SK-N-SH treated with all-trans-retinoic acid at 6 μM for 48 hours (cell line): ENCODE measurements at regions not wholly inside any gene's neighbourhood (a gene's known extent, or its start where the extent isn't known, plus 50 kb on each side); places are given as distances from the start of the nearest gene placed in this dataset.

Source experiments
- ATAC-seq: fragments of 200-7000 bp; cut with Tn5 transposase; 3 replicates; pipeline ENCODE4 v1.9.1; 2020; ENCODE audit warnings: mild to moderate bottlenecking, moderate library complexity
- ARNTL ChIP-seq: fragments of 450-650 bp; formaldehyde crosslinking; IDR thresholded peaks from 2 replicates; pipeline ENCODE4 v1.5.0; 2020; ENCODE audit warnings: low read depth, mild to moderate bottlenecking, moderate library complexity, borderline replicate concordance
- BACH2 ChIP-seq: fragments of 250-450 bp; sonication (Bioruptor Pico); IDR thresholded peaks from 2 replicates; pipeline ENCODE4 v1.9.0; 2021; ENCODE audit warnings: mild to moderate bottlenecking, borderline replicate concordance
- CREB5 ChIP-seq: fragments of 250-450 bp; sonication (Bioruptor Pico); IDR thresholded peaks from 2 replicates; pipeline ENCODE4 v1.5.1; 2020; ENCODE audit warnings: low read depth, mild to moderate bottlenecking, moderate library complexity
- CSDC2 ChIP-seq: fragments of 250-450 bp; sonication (Bioruptor Pico); IDR thresholded peaks from 2 replicates; pipeline ENCODE4 v1.5.0; 2020; ENCODE audit warnings: mild to moderate bottlenecking, moderate library complexity
- CSRNP3 ChIP-seq: fragments of 250-450 bp; sonication (Bioruptor Pico); IDR thresholded peaks from 2 replicates; pipeline ENCODE4 v1.5.1; 2021; ENCODE audit warnings: mild to moderate bottlenecking, moderate library complexity
- ESRRG ChIP-seq: fragments of 250-450 bp; sonication (Bioruptor Pico); IDR thresholded peaks from 2 replicates; pipeline ENCODE4 v1.6.1; 2021; ENCODE audit warnings: mild to moderate bottlenecking
- GLIS3 ChIP-seq: fragments of 250-450 bp; sonication (Bioruptor Pico); IDR thresholded peaks from 2 replicates; pipeline ENCODE4 v1.5.0; 2020; ENCODE audit warnings: mild to moderate bottlenecking, moderate library complexity
- ISL1 ChIP-seq: fragments of 250-450 bp; sonication (Bioruptor Pico); IDR thresholded peaks from 2 replicates; pipeline ENCODE4 v2.1.2; 2022; ENCODE audit warnings: mild to moderate bottlenecking, moderate library complexity
- OSR1 ChIP-seq: fragments of 250-450 bp; sonication (Bioruptor Pico); IDR thresholded peaks from 2 replicates; pipeline ENCODE4 v1.8.0; 2022; ENCODE audit warnings: moderate library complexity, mild to moderate bottlenecking, inconsistent platforms
- PATZ1 ChIP-seq: fragments of 250-450 bp; sonication (Bioruptor Pico); IDR thresholded peaks from 2 replicates; pipeline ENCODE4 v1.8.0; 2020; ENCODE audit warnings: mild to moderate bottlenecking, moderate library complexity, borderline replicate concordance
- PPARA ChIP-seq: fragments of 250-450 bp; sonication (Bioruptor Pico); IDR thresholded peaks from 2 replicates; pipeline ENCODE4 v1.5.0; 2020; ENCODE audit warnings: mild to moderate bottlenecking, borderline replicate concordance
- RARB ChIP-seq: fragments of 250-450 bp; sonication (Bioruptor Pico); IDR thresholded peaks from 2 replicates; pipeline ENCODE4 v1.8.0; 2021; ENCODE audit warnings: mild to moderate bottlenecking, moderate library complexity
- SNAI2 ChIP-seq: fragments of 250-450 bp; sonication (Bioruptor Pico); IDR thresholded peaks from 2 replicates; pipeline ENCODE4 v1.5.0; 2020; ENCODE audit warnings: mild to moderate bottlenecking, moderate library complexity
- TCF4 ChIP-seq: fragments of 250-450 bp; sonication (Bioruptor Pico); IDR thresholded peaks from 2 replicates; pipeline ENCODE4 v1.8.0; 2021; ENCODE audit warnings: mild to moderate bottlenecking, moderate library complexity, borderline replicate concordance
- TOX ChIP-seq: fragments of 250-450 bp; sonication (Bioruptor Pico); IDR thresholded peaks from 2 replicates; pipeline ENCODE4 v1.8.0; 2021; ENCODE audit warnings: mild to moderate bottlenecking, moderate library complexity, borderline replicate concordance
- ZC3H10 ChIP-seq: fragments of 250-450 bp; sonication (Bioruptor Pico); IDR thresholded peaks from 2 replicates; pipeline ENCODE4 v1.5.1; 2021; ENCODE audit warnings: mild to moderate bottlenecking, moderate library complexity
- ZFP3 ChIP-seq: fragments of 250-450 bp; sonication (Bioruptor Pico); IDR thresholded peaks from 2 replicates; pipeline ENCODE4 v1.5.0; 2020; ENCODE audit warnings: mild to moderate bottlenecking, moderate library complexity
- ZNF565 ChIP-seq: fragments of 450-650 bp; formaldehyde crosslinking; conservative IDR thresholded peaks from 2 replicates; pipeline ENCODE4 v1.5.0; 2020; ENCODE audit warnings: low read depth, mild to moderate bottlenecking, moderate library complexity
- ZNF70 ChIP-seq: fragments of 450-650 bp; formaldehyde crosslinking; IDR thresholded peaks from 2 replicates; pipeline ENCODE4 v1.5.0; 2020; ENCODE audit warnings: mild to moderate bottlenecking, moderate library complexity
- ZNF8 ChIP-seq: fragments of 450-650 bp; formaldehyde crosslinking; IDR thresholded peaks from 2 replicates; pipeline ENCODE4 v1.5.0; 2020; ENCODE audit warnings: mild to moderate bottlenecking, moderate library complexity
- TF ChIP-seq, protein P1 (sequence below): fragments of 250-450 bp; sonication (Bioruptor Pico); IDR thresholded peaks from 2 replicates; pipeline ENCODE4 v1.8.0; 2021; ENCODE audit warnings: low read depth, mild to moderate bottlenecking, moderate library complexity, borderline replicate concordance

GRCh38 chr21:26782747-26783146, 62.5 kb downstream of the ADAMTS1 start:
- ATAC-seq = no peak
- TF ChIP-seq ESRRG (CRISPR knock-in tag) (no peak), PPARA (no peak), TOX (CRISPR knock-in tag) (no peak), SNAI2 (CRISPR knock-in tag) (no peak), ZC3H10 (CRISPR knock-in tag) (no peak), CSRNP3 (CRISPR knock-in tag) (no peak), ZNF565 (CRISPR knock-in tag) (no peak), PATZ1 (CRISPR knock-in tag) (no peak), TCF4 (CRISPR knock-in tag) (no peak), CREB5 (CRISPR knock-in tag) (no peak), CSDC2 (CRISPR knock-in tag) (no peak), ZFP3 (no peak), GLIS3 (no peak), ARNTL (no peak)

DNA sequence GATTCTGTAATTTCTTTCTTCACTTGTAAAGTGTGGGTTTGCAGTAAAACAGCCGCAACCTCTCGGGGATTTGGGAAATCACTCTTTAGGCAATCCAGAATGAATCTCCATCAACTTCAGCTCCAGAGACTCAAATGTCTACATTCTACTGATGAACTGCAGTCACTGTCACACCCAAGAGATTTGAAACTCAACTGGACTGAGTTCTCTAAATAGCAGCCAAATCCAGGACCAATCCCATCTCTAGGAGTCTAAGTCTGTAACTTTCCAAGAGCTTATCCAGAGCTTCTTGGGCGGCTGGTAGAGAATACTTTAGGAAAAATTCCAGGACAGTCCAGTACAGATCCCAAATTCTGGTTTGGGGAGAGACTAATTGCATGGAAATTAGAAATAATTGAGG, 62.9 kb downstream of the ADAMTS1 start:
- ATAC-seq = no peak
- TF ChIP-seq ZC3H10 (CRISPR knock-in tag) = no peak
- TF ChIP-seq, protein P1, sequence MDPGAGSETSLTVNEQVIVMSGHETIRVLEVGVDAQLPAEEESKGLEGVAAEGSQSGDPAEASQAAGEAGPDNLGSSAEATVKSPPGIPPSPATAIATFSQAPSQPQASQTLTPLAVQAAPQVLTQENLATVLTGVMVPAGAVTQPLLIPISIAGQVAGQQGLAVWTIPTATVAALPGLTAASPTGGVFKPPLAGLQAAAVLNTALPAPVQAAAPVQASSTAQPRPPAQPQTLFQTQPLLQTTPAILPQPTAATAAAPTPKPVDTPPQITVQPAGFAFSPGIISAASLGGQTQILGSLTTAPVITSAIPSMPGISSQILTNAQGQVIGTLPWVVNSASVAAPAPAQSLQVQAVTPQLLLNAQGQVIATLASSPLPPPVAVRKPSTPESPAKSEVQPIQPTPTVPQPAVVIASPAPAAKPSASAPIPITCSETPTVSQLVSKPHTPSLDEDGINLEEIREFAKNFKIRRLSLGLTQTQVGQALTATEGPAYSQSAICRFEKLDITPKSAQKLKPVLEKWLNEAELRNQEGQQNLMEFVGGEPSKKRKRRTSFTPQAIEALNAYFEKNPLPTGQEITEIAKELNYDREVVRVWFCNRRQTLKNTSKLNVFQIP = no peak
- TF ChIP-seq, all 23 proteins: peak for 0

- no peak for ATAC-seq
- TF ChIP-seq, protein P1 = no peak
- no peak for TF ChIP-seq ISL1 (CRISPR knock-in tag)
- no peak for TF ChIP-seq TOX (CRISPR knock-in tag)
- TF ChIP-seq TCF4 (CRISPR knock-in tag) = no peak
- no peak for TF ChIP-seq PATZ1 (CRISPR knock-in tag)
- TF ChIP-seq CREB5 (CRISPR knock-in tag) = no peak
- TF ChIP-seq ARNTL = no peak
- TF ChIP-seq RARB (CRISPR knock-in tag) = no peak
- TF ChIP-seq ZNF8 (CRISPR knock-in tag) = no peak
- TF ChIP-seq ZNF70 (CRISPR knock-in tag) = no peak
- no peak for TF ChIP-seq ZFP3
- no peak for TF ChIP-seq OSR1 (CRISPR knock-in tag)
- TF ChIP-seq PPARA = no peak
- no peak for TF ChIP-seq ZC3H10 (CRISPR knock-in tag)
- no peak for TF ChIP-seq BACH2 (CRISPR knock-in tag)
- no peak for TF ChIP-seq CSRNP3 (CRISPR knock-in tag)
These were observed 63.9 kb downstream of the ADAMTS1 start for GRCh38 chr21:26781331-26781730.
